Common myeloid progenitor, CD34-positive (primary cell): ENCODE measurements at regions not wholly inside any gene's neighbourhood (a gene's known extent, or its start where the extent isn't known, plus 50 kb on each side); places are given as distances from the start of the nearest gene placed in this dataset.

ENCODE experiments used
- CTCF ChIA-PET: fragments of 350-600 bp; sonication (Branson Sonifier 250); formaldehyde crosslinking; loops from one replicate; lab custom pipeline; 2021; ENCODE audit warnings: antibody characterized with exemption; lab: Charles Lee
- POLR2A ChIA-PET: fragments of 350-600 bp; sonication (Branson Sonifier 250); formaldehyde crosslinking; loops from one replicate; lab custom pipeline; 2021; ENCODE audit warnings: antibody characterized with exemption; lab: Charles Lee
- DNase-seq, 3 donors: peaks; one replicate each; pipeline versions ENCODE4 v3.0.0 to v3.0.0-alpha.2; 2013
- H3K27ac ChIP-seq, 2 experiments: 1 replicate in 1 of 2; 2 replicates in 1 of 2; pipeline ENCODE4 v1.7.0; 2013; ENCODE audit warnings: inconsistent platforms in 2 of 2, low read length in 2 of 2, mild to moderate bottlenecking in 2 of 2, low read depth in 1 of 2, moderate library complexity in 1 of 2; ENCODE audit not compliant: severe bottlenecking in 2 of 2, insufficient read depth in 1 of 2, poor library complexity in 1 of 2
- H3K27me3 ChIP-seq, 5 experiments: replicated peaks in 2 of 5; 1 replicate in 3 of 5; 2 replicates in 2 of 5; pipeline versions ENCODE4 v1.6.1 to v1.7.0; 2013; ENCODE audit warnings: low read length in 4 of 5, mild to moderate bottlenecking in 2 of 5, moderate library complexity in 2 of 5, inconsistent platforms in 1 of 5; ENCODE audit not compliant: insufficient read depth in 5 of 5, control insufficient read depth in 4 of 5
- H3K36me3 ChIP-seq, 4 experiments: 1 replicate in 2 of 4; 2 replicates in 2 of 4; pipeline versions ENCODE4 v1.6.1 to v1.7.0; 2013; ENCODE audit warnings: low read length in 3 of 4, control low read depth in 1 of 4, mild to moderate bottlenecking in 1 of 4; ENCODE audit not compliant: control insufficient read depth in 4 of 4, insufficient read depth in 4 of 4
- H3K4me1 ChIP-seq, 4 experiments: 1 replicate in 3 of 4; 2 replicates in 1 of 4; pipeline versions ENCODE4 v1.6.1 to v1.7.1; 2013; ENCODE audit warnings: low read length in 3 of 4, mild to moderate bottlenecking in 3 of 4, control low read depth in 1 of 4, inconsistent platforms in 1 of 4, moderate library complexity in 1 of 4; ENCODE audit not compliant: control insufficient read depth in 4 of 4, insufficient read depth in 4 of 4; ENCODE audit errors: control extremely low read depth in 1 of 4
- H3K4me3 ChIP-seq, 7 experiments: 1 replicate in 4 of 7; 2 replicates in 3 of 7; pipeline versions ENCODE4 v1.5.1 to v1.7.0; 2013; ENCODE audit warnings: mild to moderate bottlenecking in 7 of 7, low read length in 6 of 7, moderate library complexity in 6 of 7, inconsistent platforms in 2 of 7, low read depth in 2 of 7, control low read depth in 1 of 7; ENCODE audit not compliant: insufficient read depth in 4 of 7, control insufficient read depth in 1 of 7; ENCODE audit errors: extremely low read depth in 1 of 7
- H3K9me3 ChIP-seq, 5 experiments: 1 replicate in 4 of 5; 2 replicates in 1 of 5; pipeline versions ENCODE4 v1.6.1 to v1.7.1; 2013; ENCODE audit warnings: low read length in 4 of 5, mild to moderate bottlenecking in 2 of 5, inconsistent platforms in 1 of 5, low read depth in 1 of 5, moderate library complexity in 1 of 5; ENCODE audit not compliant: control insufficient read depth in 4 of 5, insufficient read depth in 2 of 5; ENCODE audit errors: control extremely low read depth in 1 of 5
- WGBS: methylation state at CpG from one replicate; pipeline ENCODE4 v1.1.5; 2013; ENCODE audit not compliant: insufficient coverage; 5-methylcytosine and 5-hydroxymethylcytosine counted together

- DNase-seq, result no peak
- Histone ChIP-seq H3K27ac (no peak overlapping the region), H3K4me3 (no peak overlapping the region), H3K9me3 (no peaks in the 10 kb centered on the region), H3K27me3 (no peaks in the 10 kb centered on the region), H3K4me1 (peaks cover 0 to 10% (median 0%) of the 10 kb centered on the region in 4 experiments), H3K36me3 (no peaks in the 10 kb centered on the region)
- CTCF ChIA-PET, result no interaction called here
- 99% methylated on average over 6 of the region's 6 CpGs for WGBS
- POLR2A ChIA-PET, result no interaction called here
Observed at GRCh38 chr11:130775306-130776060, 140.8 kb downstream of the SNX19 start.

- ChIA-PET POLR2A (no interaction called here), CTCF (no interaction called here)
- H3K4me1 ChIP-seq, result peaks cover 0 to 10% (median 0%) of the 10 kb centered on the region in 4 experiments
- H3K9me3 ChIP-seq, result no peaks in the 10 kb centered on the region
- DNase-seq, result no peak
- H3K27ac ChIP-seq, result no peak overlapping the region
- no peak overlapping the region for H3K4me3 ChIP-seq
- no peaks in the 10 kb centered on the region for H3K36me3 ChIP-seq
- no peaks in the 10 kb centered on the region for H3K27me3 ChIP-seq
Observed at GRCh38 chr11:130776061-130776419, 140.2 kb downstream of the SNX19 start.

GRCh38 chr11:130778026-130778425 lies 138.3 kb downstream of the SNX19 start:
- Histone ChIP-seq H3K4me1 (no peaks in the 10 kb centered on the region), H3K36me3 (no peaks in the 10 kb centered on the region), H3K27me3 (no peaks in the 10 kb centered on the region), H3K9me3 (no peaks in the 10 kb centered on the region), H3K4me3 (no peak overlapping the region), H3K27ac (no peak overlapping the region)
- DNase-seq, result no peak
- ChIA-PET CTCF (interaction anchor here (0.7 kb wide), 1 partner anchor 13 kb away, joined by 3 read pairs; no protein-coding TSS in a partner anchor), POLR2A (no interaction called here)
- WGBS, result 95% methylated on average over 15 of the region's 15 CpGs

GRCh38 chr11:130778705-130779104 lies 137.6 kb downstream of the SNX19 start:
- DNase-seq, result no peak
- H3K4me1 ChIP-seq, result no peaks in the 10 kb centered on the region
- no peak overlapping the region for H3K27ac ChIP-seq
- H3K27me3 ChIP-seq, result no peaks in the 10 kb centered on the region
- H3K36me3 ChIP-seq, result no peaks in the 10 kb centered on the region
- H3K4me3 ChIP-seq, result no peak overlapping the region
- H3K9me3 ChIP-seq, result no peaks in the 10 kb centered on the region
- CTCF ChIA-PET, result interaction anchor here (0.7 kb wide), 1 partner anchor 12 kb away, joined by 3 read pairs; no protein-coding TSS in a partner anchor
- POLR2A ChIA-PET, result no interaction called here

GRCh38 chr11:130779267-130779666 lies 137.0 kb downstream of the SNX19 start:
- Histone ChIP-seq H3K9me3 (no peaks in the 10 kb centered on the region), H3K27me3 (peaks cover 0 to 2% (median 0%) of the 10 kb centered on the region in 5 experiments), H3K27ac (no peak overlapping the region), H3K4me1 (no peaks in the 10 kb centered on the region), H3K36me3 (no peaks in the 10 kb centered on the region), H3K4me3 (no peak overlapping the region)
- no peak for DNase-seq
- WGBS, result no CpG with 5 or more reads among the region's 1 CpG
- CTCF ChIA-PET, result no interaction called here
- POLR2A ChIA-PET, result no interaction called here

GRCh38 chr11:130779943-130780342 lies 136.3 kb downstream of the SNX19 start:
- H3K4me3 ChIP-seq, result no peak overlapping the region
- ChIA-PET CTCF (no interaction called here), POLR2A (no interaction called here)
- WGBS, result 100% methylated on average over 2 of the region's 5 CpGs
- H3K36me3 ChIP-seq, result no peaks in the 10 kb centered on the region
- H3K4me1 ChIP-seq, result no peaks in the 10 kb centered on the region
- DNase-seq, result no peak
- H3K27ac ChIP-seq, result no peak overlapping the region
- peaks cover 0 to 2% (median 0%) of the 10 kb centered on the region in 5 experiments for H3K27me3 ChIP-seq
- no peaks in the 10 kb centered on the region for H3K9me3 ChIP-seq

- Histone ChIP-seq H3K4me3 (no peak overlapping the region), H3K4me1 (no peaks in the 10 kb centered on the region), H3K9me3 (no peaks in the 10 kb centered on the region), H3K36me3 (no peaks in the 10 kb centered on the region), H3K27me3 (peaks cover 0 to 2% (median 0%) of the 10 kb centered on the region in 5 experiments), H3K27ac (no peak overlapping the region)
- no peak for DNase-seq
- CTCF ChIA-PET, result no interaction called here
- POLR2A ChIA-PET, result no interaction called here
- WGBS, result 100% methylated on average over 1 of the region's 4 CpGs
Observed at GRCh38 chr11:130780437-130780836, 135.8 kb downstream of the SNX19 start.
